Neural cell (in vitro differentiated cells): ENCODE measurements at regions not wholly inside any gene's neighbourhood (a gene's known extent, or its start where the extent isn't known, plus 50 kb on each side); places are given as distances from the start of the nearest gene placed in this dataset.

ENCODE experiments used
- EZH2 ChIP-seq: fragments of 200-600, 300-800 bp; shearing (Covaris generic), sonication (generic); IDR thresholded peaks from 2 replicates; pipeline ENCODE4 v1.6.1; 2014; ENCODE audit warnings: antibody characterized with exemption, low read length, borderline replicate concordance, mild to moderate bottlenecking; ENCODE audit not compliant: insufficient read depth, poor library complexity, severe bottlenecking
- TF ChIP-seq, protein P1 (sequence below): fragments of 450-650 bp; IDR thresholded peaks from 2 replicates; pipeline ENCODE4 v1.5.1; 2014; ENCODE audit warnings: antibody characterized with exemption, mild to moderate bottlenecking, moderate library complexity; ENCODE audit not compliant: poor library complexity, severe bottlenecking

DNA sequence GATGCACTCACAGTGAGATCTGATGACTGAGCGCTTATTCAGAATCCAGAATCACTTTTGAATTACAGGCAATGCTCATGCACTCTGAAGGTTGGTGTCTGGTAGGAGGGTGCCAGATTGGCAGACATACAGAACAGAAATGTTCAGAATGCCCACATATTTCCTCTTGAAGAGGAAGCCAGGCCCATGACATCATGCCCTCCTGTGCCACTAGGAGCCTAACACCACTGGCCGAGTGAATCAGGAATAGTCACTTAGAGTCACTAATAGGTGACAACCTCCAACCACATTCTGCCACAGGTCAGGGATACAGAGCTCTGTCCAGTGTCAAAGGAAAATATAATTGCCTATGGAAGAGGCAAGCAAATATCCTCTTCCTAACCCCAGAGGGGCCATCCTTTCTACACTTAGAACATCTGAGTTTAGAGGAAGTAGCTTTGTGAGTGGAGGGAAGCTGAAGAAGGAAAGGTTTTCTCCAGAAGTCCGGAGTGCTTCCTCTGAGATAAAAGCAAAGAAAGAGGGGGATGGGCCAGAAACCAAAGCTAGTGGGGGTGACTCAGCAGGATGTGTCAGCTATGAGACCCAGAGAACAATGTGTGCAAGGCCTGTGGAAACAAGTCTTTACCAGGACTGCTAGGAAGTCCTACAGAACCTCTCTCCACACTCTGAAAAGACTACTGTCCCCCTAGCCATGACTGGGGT is 838.8 kb downstream of the GRID1 start:
- TF ChIP-seq EZH2, result no peak
- TF ChIP-seq, protein P1, sequence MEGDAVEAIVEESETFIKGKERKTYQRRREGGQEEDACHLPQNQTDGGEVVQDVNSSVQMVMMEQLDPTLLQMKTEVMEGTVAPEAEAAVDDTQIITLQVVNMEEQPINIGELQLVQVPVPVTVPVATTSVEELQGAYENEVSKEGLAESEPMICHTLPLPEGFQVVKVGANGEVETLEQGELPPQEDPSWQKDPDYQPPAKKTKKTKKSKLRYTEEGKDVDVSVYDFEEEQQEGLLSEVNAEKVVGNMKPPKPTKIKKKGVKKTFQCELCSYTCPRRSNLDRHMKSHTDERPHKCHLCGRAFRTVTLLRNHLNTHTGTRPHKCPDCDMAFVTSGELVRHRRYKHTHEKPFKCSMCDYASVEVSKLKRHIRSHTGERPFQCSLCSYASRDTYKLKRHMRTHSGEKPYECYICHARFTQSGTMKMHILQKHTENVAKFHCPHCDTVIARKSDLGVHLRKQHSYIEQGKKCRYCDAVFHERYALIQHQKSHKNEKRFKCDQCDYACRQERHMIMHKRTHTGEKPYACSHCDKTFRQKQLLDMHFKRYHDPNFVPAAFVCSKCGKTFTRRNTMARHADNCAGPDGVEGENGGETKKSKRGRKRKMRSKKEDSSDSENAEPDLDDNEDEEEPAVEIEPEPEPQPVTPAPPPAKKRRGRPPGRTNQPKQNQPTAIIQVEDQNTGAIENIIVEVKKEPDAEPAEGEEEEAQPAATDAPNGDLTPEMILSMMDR, result no peak
